HPDE6-E6E7 (cell line): ENCODE measurements at regions not wholly inside any gene's neighbourhood (a gene's known extent, or its start where the extent isn't known, plus 50 kb on each side); places are given as distances from the start of the nearest gene placed in this dataset.

ENCODE experiments used
- DNase-seq: peaks from one replicate; pipeline ENCODE4 v3.0.0; 2011; ENCODE audit warnings: missing footprints; ENCODE audit errors: extremely low spot score

GRCh38 chr5:54367844-54368243 is 57.5 kb upstream of the ARL15 start:
- DNase-seq: no peak

GRCh38 chr5:54366707-54367106 is 56.3 kb upstream of the ARL15 start:
- DNase-seq: no peak

- DNase-seq: no peak
Observed at GRCh38 chr5:54363669-54364068, 53.3 kb upstream of the ARL15 start.

- DNase-seq: no peak
Observed at GRCh38 chr5:54362992-54363625, 52.7 kb upstream of the ARL15 start.

- no peak for DNase-seq
Observed at GRCh38 chr5:54362434-54362833, 52.1 kb upstream of the ARL15 start.

- no peak for DNase-seq
Observed at GRCh38 chr5:54361691-54362411, 51.5 kb upstream of the ARL15 start.

- DNase-seq: no peak
Observed at GRCh38 chr5:54360925-54361662, 50.7 kb upstream of the ARL15 start.
